Neural cell (in vitro differentiated cells): ENCODE measurements at regions not wholly inside any gene's neighbourhood (a gene's known extent, or its start where the extent isn't known, plus 50 kb on each side); places are given as distances from the start of the nearest gene placed in this dataset.

Experiments used
- H2AFZ ChIP-seq: fragments of 200-600, 300-800 bp; sonication (generic), shearing (Covaris generic); 2 replicates; pipeline ENCODE4 v1.6.0; 2014; ENCODE audit warnings: low read depth, mild to moderate bottlenecking, antibody characterized with exemption, low read length, moderate library complexity
- H3F3A ChIP-seq: fragments of 200-600 bp; shearing (Covaris generic); 2 replicates; pipeline ENCODE4 v1.6.1; 2016; ENCODE audit warnings: mild to moderate bottlenecking, moderate library complexity, mixed read lengths, antibody characterized with exemption, low read length; ENCODE audit not compliant: insufficient read depth, poor library complexity, severe bottlenecking
- H3K27ac ChIP-seq: fragments of 200-600, 300-800 bp; sonication (generic), shearing (Covaris generic); 2 replicates; pipeline ENCODE4 v1.5.1; 2014; ENCODE audit warnings: mild to moderate bottlenecking, low read length, moderate library complexity
- H3K27me3 ChIP-seq: fragments of 300-800, 200-600 bp; sonication (generic), shearing (Covaris generic); 2 replicates; pipeline ENCODE4 v1.6.0; 2014; ENCODE audit warnings: mild to moderate bottlenecking, low read depth, low read length, moderate library complexity; ENCODE audit not compliant: insufficient read depth
- H3K36me3 ChIP-seq: fragments of 300-800, 200-600 bp; sonication (generic), shearing (Covaris generic); 2 replicates; pipeline ENCODE4 v1.5.1; 2014; ENCODE audit warnings: mild to moderate bottlenecking, antibody characterized with exemption, low read length, moderate library complexity; ENCODE audit not compliant: insufficient read depth
- H3K4me2 ChIP-seq: fragments of 300-800, 200-600 bp; sonication (generic), shearing (Covaris generic); 2 replicates; pipeline ENCODE4 v1.6.0; 2014; ENCODE audit warnings: mild to moderate bottlenecking, low read length
- H3K4me3 ChIP-seq: fragments of 300-800, 200-600 bp; sonication (generic), shearing (Covaris generic); 2 replicates; pipeline ENCODE4 v1.5.1; 2014; ENCODE audit warnings: mild to moderate bottlenecking, low read length, moderate library complexity
- H3K79me2 ChIP-seq: fragments of 200-600 bp; shearing (Covaris generic); replicated peaks from 2 replicates; pipeline ENCODE4 v1.6.0; 2014; ENCODE audit warnings: mild to moderate bottlenecking, low read length, moderate library complexity; ENCODE audit not compliant: insufficient read depth
- H3K9ac ChIP-seq: fragments of 300-800, 200-600 bp; sonication (generic), shearing (Covaris generic); 2 replicates; pipeline ENCODE4 v1.6.1; 2016; ENCODE audit warnings: mild to moderate bottlenecking, low read length, mixed read lengths
- H3K9me2 ChIP-seq: fragments of 200-600 bp; shearing (Covaris generic); 2 replicates; pipeline ENCODE4 v1.6.1; 2016; ENCODE audit warnings: mild to moderate bottlenecking, low read length, mixed read lengths; ENCODE audit not compliant: insufficient read depth
- H3K9me3 ChIP-seq: fragments of 200-600, 300-800 bp; sonication (generic), shearing (Covaris generic); 2 replicates; pipeline ENCODE4 v1.6.1; 2016; ENCODE audit warnings: mild to moderate bottlenecking, mixed run types, low read length, moderate library complexity, mixed read lengths
- H4K20me1 ChIP-seq: fragments of 200-600 bp; shearing (Covaris generic); 2 replicates; pipeline ENCODE4 v1.6.1; 2016; ENCODE audit warnings: mild to moderate bottlenecking, mixed run types; ENCODE audit not compliant: insufficient read depth
- CTCF ChIP-seq: fragments of 450-650 bp; IDR thresholded peaks from 2 replicates; pipeline ENCODE4 v1.5.1; 2014; ENCODE audit warnings: antibody characterized with exemption, mild to moderate bottlenecking, moderate library complexity; ENCODE audit not compliant: poor library complexity, severe bottlenecking
- EP300 ChIP-seq: fragments of 450-650 bp; conservative IDR thresholded peaks from 2 replicates; pipeline ENCODE4 v1.6.1; 2014; ENCODE audit warnings: antibody characterized with exemption, mild to moderate bottlenecking, moderate library complexity; ENCODE audit not compliant: poor library complexity, severe bottlenecking
- EZH2 ChIP-seq: fragments of 200-600, 300-800 bp; shearing (Covaris generic), sonication (generic); IDR thresholded peaks from 2 replicates; pipeline ENCODE4 v1.6.1; 2014; ENCODE audit warnings: antibody characterized with exemption, low read length, borderline replicate concordance, mild to moderate bottlenecking; ENCODE audit not compliant: insufficient read depth, poor library complexity, severe bottlenecking
- MXI1 ChIP-seq: fragments of 450-650 bp; conservative IDR thresholded peaks from 2 replicates; pipeline ENCODE4 v1.6.1; 2014; ENCODE audit warnings: antibody characterized with exemption, mild to moderate bottlenecking; ENCODE audit not compliant: poor library complexity, severe bottlenecking
- POLR2AphosphoS5 ChIP-seq: IDR thresholded peaks from 2 replicates; pipeline ENCODE4 v1.6.1; 2012
- RAD21 ChIP-seq: fragments of 450-650 bp; conservative IDR thresholded peaks from 2 replicates; pipeline ENCODE4 v1.6.1; 2014; ENCODE audit warnings: antibody characterized with exemption, mild to moderate bottlenecking, moderate library complexity
- REST ChIP-seq: IDR thresholded peaks from 2 replicates; pipeline ENCODE4 v1.6.1; 2012; ENCODE audit warnings: borderline replicate concordance
- SMC3 ChIP-seq: fragments of 450-650 bp; conservative IDR thresholded peaks from 2 replicates; pipeline ENCODE4 v1.6.1; 2014; ENCODE audit warnings: antibody characterized with exemption, mild to moderate bottlenecking, moderate library complexity; ENCODE audit not compliant: poor library complexity
- TAF1 ChIP-seq: IDR thresholded peaks from 2 replicates; pipeline ENCODE4 v1.6.1; 2012; ENCODE audit warnings: low read depth

GRCh38 chr13:111948281-111948680 lies 118.7 kb upstream of the SOX1 start:
- H2AFZ ChIP-seq, result no peak overlapping the region
- H3K9me2 ChIP-seq, result no peaks in the 10 kb centered on the region
- H3K27ac ChIP-seq, result no peak overlapping the region
- TF ChIP-seq EZH2, result no peak
- TF ChIP-seq SMC3, result no peak
- TF ChIP-seq TAF1, result no peak
- no peak for TF ChIP-seq REST
- no peak for TF ChIP-seq RAD21
- TF ChIP-seq POLR2AphosphoS5, result no peak
- no peak for TF ChIP-seq MXI1
- TF ChIP-seq CTCF, result no peak
- TF ChIP-seq EP300, result no peak
- no peaks in the 10 kb centered on the region for H3F3A ChIP-seq
- H3K4me2 ChIP-seq, result no peak overlapping the region
- no peaks in the 10 kb centered on the region for H3K9me3 ChIP-seq
- H3K4me3 ChIP-seq, result no peak overlapping the region
- no peaks in the 10 kb centered on the region for H3K27me3 ChIP-seq
- H4K20me1 ChIP-seq, result no peaks in the 10 kb centered on the region
- H3K36me3 ChIP-seq, result no peaks in the 10 kb centered on the region
- H3K9ac ChIP-seq, result no peak overlapping the region
- H3K79me2 ChIP-seq, result no peaks in the 10 kb centered on the region

GRCh38 chr13:111948811-111949210 lies 118.1 kb upstream of the SOX1 start:
- Histone ChIP-seq H3K4me3 (no peak overlapping the region), H3K4me2 (no peak overlapping the region), H3K27me3 (no peaks in the 10 kb centered on the region), H3K27ac (no peak overlapping the region), H3K79me2 (no peaks in the 10 kb centered on the region), H3K9me2 (no peaks in the 10 kb centered on the region), H3K9me3 (no peaks in the 10 kb centered on the region), H3F3A (no peaks in the 10 kb centered on the region), H2AFZ (no peak overlapping the region), H3K9ac (no peak overlapping the region), H4K20me1 (no peaks in the 10 kb centered on the region), H3K36me3 (no peaks in the 10 kb centered on the region)
- TF ChIP-seq EP300, result no peak
- no peak for TF ChIP-seq RAD21
- TF ChIP-seq MXI1, result no peak
- TF ChIP-seq SMC3, result no peak
- TF ChIP-seq TAF1, result no peak
- no peak for TF ChIP-seq CTCF
- TF ChIP-seq EZH2, result no peak
- TF ChIP-seq REST, result no peak
- TF ChIP-seq POLR2AphosphoS5, result no peak
